ENCODE measurements at regions not wholly inside any gene's neighbourhood (a gene's known extent, or its start where the extent isn't known, plus 50 kb on each side); places are given as distances from the start of the nearest gene placed in this dataset.

DNA sequence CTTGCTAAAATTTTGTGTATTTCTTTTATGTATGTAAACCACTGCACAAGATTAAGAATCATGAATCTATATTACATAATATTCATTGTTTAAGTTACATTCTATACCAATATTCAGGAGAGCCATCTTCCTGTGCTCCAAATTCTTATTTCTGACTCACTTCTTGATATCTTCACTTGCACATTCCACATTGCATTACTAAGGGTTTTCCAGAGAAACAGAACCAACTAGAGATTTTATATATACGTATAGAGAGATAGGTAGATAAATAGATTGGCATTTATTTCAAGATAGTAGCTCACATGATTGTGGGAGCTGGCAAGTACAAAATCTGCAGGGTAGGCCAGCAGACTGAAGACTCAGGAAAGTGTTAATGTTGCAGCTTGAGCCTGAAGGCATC, 222.2 kb upstream of the PRSS16 start:
- 88% methylated on average over 1 of the region's 1 CpG for WGBS
- no peak overlapping the region for H3K9ac ChIP-seq (ENCODE audit: low read depth in 1 of 2, low read length in 2 of 2)
- no peaks in the 10 kb centered on the region for H3K27me3 ChIP-seq (ENCODE audit: control insufficient read depth in 4 of 4, insufficient read depth in 4 of 4, low read length in 3 of 4)
- H3K36me3 ChIP-seq (ENCODE audit: control insufficient read depth in 4 of 4, insufficient read depth in 3 of 4, low read depth in 1 of 4, low read length in 3 of 4) = no peaks in the 10 kb centered on the region
- no peak for TF ChIP-seq ZBTB33 (IDR thresholded peaks at IDR 0.05)
- TF ChIP-seq JUND (IDR thresholded peaks at IDR 0.05) = no peak
- no peak for TF ChIP-seq HNF4A (conservative IDR thresholded peaks at IDR 0.05)
- TF ChIP-seq GABPA (IDR thresholded peaks at IDR 0.05 in 1 of 2, conservative IDR thresholded peaks at IDR 0.05 in 1 of 2) = no peak
- no peak for TF ChIP-seq REST (IDR thresholded peaks at IDR 0.05)
- TF ChIP-seq HNF4G (IDR thresholded peaks at IDR 0.05) = no peak
- no peak for TF ChIP-seq FOXA1 (IDR thresholded peaks at IDR 0.05)
- TF ChIP-seq, protein P1, sequence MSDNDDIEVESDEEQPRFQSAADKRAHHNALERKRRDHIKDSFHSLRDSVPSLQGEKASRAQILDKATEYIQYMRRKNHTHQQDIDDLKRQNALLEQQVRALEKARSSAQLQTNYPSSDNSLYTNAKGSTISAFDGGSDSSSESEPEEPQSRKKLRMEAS (IDR thresholded peaks at IDR 0.05) = no peak
- no peak for TF ChIP-seq ATF3 (IDR thresholded peaks at IDR 0.05)
- TF ChIP-seq RAD21 (IDR thresholded peaks at IDR 0.05) = no peak
- TF ChIP-seq EGR1 (IDR thresholded peaks at IDR 0.05; ENCODE audit: low read depth in 2 of 2) = no peak
- no peak for TF ChIP-seq FOXA2 (IDR thresholded peaks at IDR 0.05)
- no peak for TF ChIP-seq TAF1 (conservative IDR thresholded peaks at IDR 0.05)
- no peak for TF ChIP-seq CTCF (IDR thresholded peaks at IDR 0.05; ENCODE audit: low read depth, low read length, missing input control)
- TF ChIP-seq RXRA (IDR thresholded peaks at IDR 0.05) = no peak
- TF ChIP-seq SP1 (IDR thresholded peaks at IDR 0.05) = no peak
- TF ChIP-seq YY1 (IDR thresholded peaks at IDR 0.05) = no peak
- no peak for TF ChIP-seq NR2F2 (IDR thresholded peaks at IDR 0.05)
- H3K4me3 ChIP-seq (ENCODE audit: low read depth in 1 of 3, low read length in 3 of 3) = no peak overlapping the region
- no peak for DNase-seq (ENCODE audit: low spot score)
- H3K4me1 ChIP-seq (ENCODE audit: control insufficient read depth in 4 of 4, insufficient read depth in 4 of 4, low read length in 3 of 4) = peaks cover 0 to 5% (median 1%) of the 10 kb centered on the region in 4 donors
- no peaks in the 10 kb centered on the region for H3K9me3 ChIP-seq (ENCODE audit: control insufficient read depth in 4 of 4, low read length in 3 of 4)
- H3K27ac ChIP-seq (ENCODE audit: low read depth in 1 of 2, low read length in 2 of 2) = no peak overlapping the region
